MM.1S (cell line): ENCODE measurements at regions not wholly inside any gene's neighbourhood (a gene's known extent, or its start where the extent isn't known, plus 50 kb on each side); places are given as distances from the start of the nearest gene placed in this dataset.
A peak's percentile ranks its signal among the peaks of the same experiment; 100 is the strongest.

ENCODE experiments used
- DNase-seq: peaks from one replicate; pipeline ENCODE4 v3.0.0-alpha.2; 2015
- H2AFZ ChIP-seq: fragments of 300-600 bp; sonication (generic); 2 replicates; pipeline ENCODE4 v1.6.0; 2016; ENCODE audit warnings: antibody characterized with exemption, low read length
- H3F3A ChIP-seq: fragments of 300-600 bp; sonication (generic); 2 replicates; pipeline ENCODE4 v1.6.1; 2016; ENCODE audit warnings: mild to moderate bottlenecking, antibody characterized with exemption, low read length, moderate library complexity, mixed read lengths; ENCODE audit not compliant: insufficient read depth
- H3K27ac ChIP-seq: fragments of 300-600 bp; sonication (generic); 2 replicates; pipeline ENCODE4 v1.5.1; 2016; ENCODE audit warnings: mild to moderate bottlenecking, low read length
- H3K27me3 ChIP-seq: fragments of 300-600 bp; sonication (generic); replicated peaks from 2 replicates; pipeline ENCODE4 v1.6.0; 2016; ENCODE audit warnings: low read length; ENCODE audit not compliant: insufficient read depth
- H3K36me3 ChIP-seq: fragments of 300-600 bp; sonication (generic); replicated peaks from 2 replicates; pipeline ENCODE4 v1.6.1; 2016; ENCODE audit warnings: mild to moderate bottlenecking, low read length, mixed read lengths; ENCODE audit not compliant: insufficient read depth
- H3K4me1 ChIP-seq: fragments of 300-600 bp; sonication (generic); 2 replicates; pipeline ENCODE4 v1.6.1; 2016; ENCODE audit warnings: low read length, mixed read lengths
- H3K4me2 ChIP-seq: fragments of 300-600 bp; sonication (generic); 2 replicates; pipeline ENCODE4 v1.6.0; 2016; ENCODE audit warnings: low read depth, low read length
- H3K4me3 ChIP-seq: fragments of 300-600 bp; sonication (generic); 2 replicates; pipeline ENCODE4 v1.5.1; 2016; ENCODE audit warnings: low read length, mixed read lengths
- H3K79me2 ChIP-seq: fragments of 300-600 bp; sonication (generic); 2 replicates; pipeline ENCODE4 v1.6.1; 2016; ENCODE audit warnings: mixed run types, low read length, mixed read lengths
- H3K9ac ChIP-seq: fragments of 300-600 bp; sonication (generic); 2 replicates; pipeline ENCODE4 v1.6.1; 2016; ENCODE audit warnings: low read length, mixed read lengths
- H3K9me2 ChIP-seq: fragments of 300-600 bp; sonication (generic); replicated peaks from 2 replicates; pipeline ENCODE4 v1.6.1; 2016; ENCODE audit warnings: mild to moderate bottlenecking, low read length, mixed read lengths; ENCODE audit not compliant: insufficient read depth
- H3K9me3 ChIP-seq: fragments of 300-600 bp; sonication (generic); replicated peaks from 2 replicates; pipeline ENCODE4 v1.6.1; 2016; ENCODE audit warnings: mild to moderate bottlenecking, low read length, mixed read lengths; ENCODE audit not compliant: insufficient read depth
- H4K20me1 ChIP-seq: fragments of 300-600 bp; sonication (generic); 2 replicates; pipeline ENCODE4 v1.6.1; 2016; ENCODE audit warnings: mild to moderate bottlenecking, low read length, moderate library complexity, mixed read lengths; ENCODE audit not compliant: insufficient read depth
- EZH2 ChIP-seq: fragments of 300-600 bp; sonication (generic); optimal IDR thresholded peaks from 2 replicates; pipeline ENCODE3; 2017; ENCODE audit warnings: low read depth, mild to moderate bottlenecking, antibody characterized with exemption, low read length, mixed read lengths
- EZH2phosphoT487 ChIP-seq: fragments of 300-600 bp; sonication (generic); IDR thresholded peaks from 2 replicates; pipeline ENCODE4 v1.6.1; 2018; ENCODE audit warnings: antibody characterized with exemption, low read length
- TF ChIP-seq, protein P1 (sequence below): fragments of 300-600 bp; sonication (generic); IDR thresholded peaks from 2 replicates; pipeline ENCODE4 v1.5.1; 2016; ENCODE audit warnings: antibody characterized with exemption, low read length, mixed read lengths

DNA sequence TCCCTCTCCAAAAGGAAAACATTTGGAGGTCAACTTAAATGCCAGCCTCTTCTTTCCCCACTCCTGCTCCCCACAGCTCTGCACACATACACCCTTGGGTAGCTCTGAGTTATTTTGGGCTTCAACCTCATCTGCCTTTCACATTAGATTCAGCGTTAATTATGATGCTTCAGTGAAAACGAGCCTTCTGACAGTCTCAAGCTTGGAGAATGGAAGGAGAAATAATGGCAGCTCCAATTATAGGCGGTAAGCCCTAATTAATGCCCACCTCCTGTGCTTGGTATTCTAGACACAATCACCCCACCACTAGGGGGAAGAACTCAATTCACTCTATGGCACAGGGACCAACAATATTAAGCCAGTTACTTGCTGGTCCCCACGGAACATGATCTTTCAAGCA lies 397.9 kb downstream of the BRINP2 start:
- Histone ChIP-seq H2AFZ (no peak overlapping the region), H3K9ac (no peak overlapping the region), H3K27me3 (0 out of 2 replicates have a peak, but pooled peaks cover 3% of the 10 kb centered on the region), H3K4me2 (no peak overlapping the region), H4K20me1 (no peaks in the 10 kb centered on the region), H3K79me2 (no peaks in the 10 kb centered on the region), H3K36me3 (no peaks in the 10 kb centered on the region), H3K9me2 (no peaks in the 10 kb centered on the region), H3K27ac (no peak overlapping the region), H3K4me1 (0 out of 2 replicates have a peak, but pooled peaks cover 5% of the 10 kb centered on the region), H3K9me3 (no peaks in the 10 kb centered on the region), H3F3A (no peaks in the 10 kb centered on the region), H3K4me3 (no peak overlapping the region)
- TF ChIP-seq EZH2, result no peak
- TF ChIP-seq, protein P1, sequence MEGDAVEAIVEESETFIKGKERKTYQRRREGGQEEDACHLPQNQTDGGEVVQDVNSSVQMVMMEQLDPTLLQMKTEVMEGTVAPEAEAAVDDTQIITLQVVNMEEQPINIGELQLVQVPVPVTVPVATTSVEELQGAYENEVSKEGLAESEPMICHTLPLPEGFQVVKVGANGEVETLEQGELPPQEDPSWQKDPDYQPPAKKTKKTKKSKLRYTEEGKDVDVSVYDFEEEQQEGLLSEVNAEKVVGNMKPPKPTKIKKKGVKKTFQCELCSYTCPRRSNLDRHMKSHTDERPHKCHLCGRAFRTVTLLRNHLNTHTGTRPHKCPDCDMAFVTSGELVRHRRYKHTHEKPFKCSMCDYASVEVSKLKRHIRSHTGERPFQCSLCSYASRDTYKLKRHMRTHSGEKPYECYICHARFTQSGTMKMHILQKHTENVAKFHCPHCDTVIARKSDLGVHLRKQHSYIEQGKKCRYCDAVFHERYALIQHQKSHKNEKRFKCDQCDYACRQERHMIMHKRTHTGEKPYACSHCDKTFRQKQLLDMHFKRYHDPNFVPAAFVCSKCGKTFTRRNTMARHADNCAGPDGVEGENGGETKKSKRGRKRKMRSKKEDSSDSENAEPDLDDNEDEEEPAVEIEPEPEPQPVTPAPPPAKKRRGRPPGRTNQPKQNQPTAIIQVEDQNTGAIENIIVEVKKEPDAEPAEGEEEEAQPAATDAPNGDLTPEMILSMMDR, result peak; percentile 14; the same call in 1 of the 2 replicates
- DNase-seq, result no peak

DNA sequence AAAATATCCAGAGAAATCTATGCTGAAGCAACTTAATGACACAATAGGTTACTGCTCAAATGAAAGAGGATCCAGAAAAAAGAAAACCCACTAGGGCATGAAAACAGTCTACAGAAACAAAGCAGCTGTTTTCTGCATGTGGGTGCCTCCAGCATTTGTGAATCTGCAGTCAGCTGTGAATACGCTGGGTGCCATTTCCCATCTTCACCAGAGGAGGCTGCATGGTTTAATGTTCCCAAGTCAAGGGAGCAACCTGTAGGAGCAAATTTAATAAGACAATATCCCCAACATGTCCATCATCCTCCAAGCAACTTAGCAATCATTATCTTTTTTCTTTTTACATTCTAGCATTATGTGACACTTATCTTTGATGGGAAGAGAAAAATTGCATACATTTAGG lies 396.6 kb downstream of the BRINP2 start:
- no peak for DNase-seq
- no peak overlapping the region for H3K4me3 ChIP-seq

DNA sequence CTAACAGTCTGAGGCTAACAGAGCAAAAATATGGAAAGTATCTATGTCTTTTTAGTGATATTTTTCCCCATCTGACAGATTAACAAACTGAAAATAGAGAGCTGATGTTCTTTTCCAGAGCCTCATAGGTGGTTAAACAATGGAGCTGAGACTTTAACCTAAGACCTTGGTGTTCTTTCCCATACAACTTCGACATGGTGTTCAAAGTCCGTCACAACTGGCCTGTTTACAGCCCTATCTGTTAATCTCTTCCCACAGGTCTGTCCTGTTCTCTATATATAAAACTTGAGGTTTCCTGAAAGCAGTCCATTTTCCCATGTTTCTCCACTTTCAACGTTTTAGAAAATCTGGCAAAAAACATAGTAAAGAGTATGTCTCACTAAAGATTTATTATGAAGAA lies 395.7 kb downstream of the BRINP2 start:
- Histone ChIP-seq H3K9me3 (no peaks in the 10 kb centered on the region), H3K79me2 (no peaks in the 10 kb centered on the region), H3F3A (no peaks in the 10 kb centered on the region), H3K9me2 (no peaks in the 10 kb centered on the region), H3K27me3 (peaks cover 15% of the 10 kb centered on the region; the same call in 1 of the 2 replicates), H3K9ac (no peak overlapping the region), H3K36me3 (no peaks in the 10 kb centered on the region), H3K4me2 (no peak overlapping the region), H3K4me1 (peaks cover 9% of the 10 kb centered on the region; the same call in 1 of the 2 replicates), H3K27ac (no peak overlapping the region), H2AFZ (no peak overlapping the region), H4K20me1 (no peaks in the 10 kb centered on the region), H3K4me3 (no peak overlapping the region)
- no peak for TF ChIP-seq EZH2phosphoT487
- DNase-seq, result no peak

More for the DNA sequence above, 396.6 kb downstream of the BRINP2 start:
- Histone ChIP-seq H3K9me2 (no peaks in the 10 kb centered on the region), H3K9me3 (no peaks in the 10 kb centered on the region), H3K4me1 (0 out of 2 replicates have a peak, but pooled peaks cover 5% of the 10 kb centered on the region), H3K27ac (no peak overlapping the region), H3F3A (no peaks in the 10 kb centered on the region), H3K79me2 (no peaks in the 10 kb centered on the region), H2AFZ (no peak overlapping the region), H4K20me1 (no peaks in the 10 kb centered on the region), H3K36me3 (no peaks in the 10 kb centered on the region), H3K27me3 (peaks cover 9% of the 10 kb centered on the region; the same call in 1 of the 2 replicates), H3K9ac (no peak overlapping the region), H3K4me2 (no peak overlapping the region)
- TF ChIP-seq, protein P1, result peak; percentile 26
- TF ChIP-seq EZH2phosphoT487 (no peak), EZH2 (no peak)

DNA sequence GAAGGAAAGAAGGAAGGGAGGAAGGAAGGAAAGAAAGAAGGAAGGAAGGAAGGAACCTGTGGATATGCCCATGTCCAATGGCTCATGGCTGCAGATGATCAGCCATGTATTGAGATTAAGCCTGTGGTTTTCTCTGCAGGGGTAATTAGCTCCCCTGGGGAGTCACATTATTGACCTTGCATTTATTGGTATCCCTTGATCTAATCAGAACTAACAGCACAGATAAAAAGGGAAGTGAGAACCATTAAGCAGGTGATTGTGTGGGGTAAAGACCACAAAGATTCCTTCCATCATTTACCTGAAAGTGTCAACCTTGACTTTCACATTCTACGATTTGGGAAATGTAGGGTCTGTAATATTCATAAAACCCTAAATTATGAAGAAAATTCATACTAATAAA lies 390.7 kb downstream of the BRINP2 start:
- H3K4me1 ChIP-seq, result peaks cover 40% of the 10 kb centered on the region
- H2AFZ ChIP-seq, result no peak overlapping the region
- H3F3A ChIP-seq, result peaks cover 9% of the 10 kb centered on the region
- no peaks in the 10 kb centered on the region for H4K20me1 ChIP-seq
- H3K4me3 ChIP-seq, result no peak overlapping the region
- H3K79me2 ChIP-seq, result no peaks in the 10 kb centered on the region
- DNase-seq, result peak; percentile 22
- no peak overlapping the region for H3K27ac ChIP-seq
- no peaks in the 10 kb centered on the region for H3K36me3 ChIP-seq
- no peak overlapping the region for H3K4me2 ChIP-seq
- H3K9me3 ChIP-seq, result no peaks in the 10 kb centered on the region
- H3K9ac ChIP-seq, result no peak overlapping the region
- H3K27me3 ChIP-seq, result peaks cover 52% of the 10 kb centered on the region
- no peaks in the 10 kb centered on the region for H3K9me2 ChIP-seq
- TF ChIP-seq EZH2 (no peak), EZH2phosphoT487 (no peak)
- TF ChIP-seq, protein P1, result no peak
